GM18520 (cell line): ENCODE measurements at regions not wholly inside any gene's neighbourhood (a gene's known extent, or its start where the extent isn't known, plus 50 kb on each side); places are given as distances from the start of the nearest gene placed in this dataset.

Source experiments
- ATAC-seq: cut with Tn5 transposase; IDR thresholded peaks from one replicate; pipeline ENCODE4 v1.9.1; 2021; ENCODE audit not compliant: unreplicated experiment

DNA sequence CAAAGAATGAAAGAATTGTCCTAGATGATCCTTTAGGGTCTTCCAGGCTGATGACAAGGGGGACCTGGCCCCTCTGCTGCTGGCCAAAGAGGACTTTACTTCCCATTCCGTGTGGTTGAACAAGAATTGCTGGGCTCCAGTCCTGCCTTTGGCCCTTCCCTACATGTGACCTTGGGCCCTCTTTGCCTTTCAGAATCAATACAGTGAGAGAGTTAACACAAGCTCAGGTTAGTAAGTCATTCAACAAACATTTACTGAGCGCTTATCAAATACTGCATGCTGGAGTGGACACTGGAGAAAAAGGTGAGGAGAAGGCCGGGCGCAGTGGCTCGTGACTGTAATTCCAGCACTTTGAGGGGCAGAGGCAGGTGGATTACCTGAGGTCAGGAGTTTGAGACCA is 113.1 kb downstream of the C9orf50 start:
- ATAC-seq = no peak

DNA sequence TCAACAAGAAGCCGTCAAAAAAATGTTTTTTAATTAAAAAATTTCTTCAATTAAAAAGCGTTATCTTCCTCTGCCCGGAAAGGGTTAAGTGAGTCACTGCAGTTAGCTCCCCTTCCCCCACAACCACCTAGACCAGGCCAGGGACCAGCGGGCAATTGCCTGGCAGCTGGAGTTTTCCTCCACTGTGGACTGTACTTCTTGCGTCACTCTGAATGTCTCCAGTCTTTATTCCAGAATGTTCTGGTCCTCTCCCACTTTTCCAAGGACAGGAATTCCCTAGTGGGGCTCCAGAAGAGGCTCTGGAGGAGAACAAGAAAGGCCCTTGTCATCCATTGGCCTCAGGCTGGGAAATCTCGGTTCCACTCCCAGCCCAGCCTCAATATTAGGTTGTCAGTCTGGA is 114.0 kb downstream of the C9orf50 start:
- no peak for ATAC-seq

DNA sequence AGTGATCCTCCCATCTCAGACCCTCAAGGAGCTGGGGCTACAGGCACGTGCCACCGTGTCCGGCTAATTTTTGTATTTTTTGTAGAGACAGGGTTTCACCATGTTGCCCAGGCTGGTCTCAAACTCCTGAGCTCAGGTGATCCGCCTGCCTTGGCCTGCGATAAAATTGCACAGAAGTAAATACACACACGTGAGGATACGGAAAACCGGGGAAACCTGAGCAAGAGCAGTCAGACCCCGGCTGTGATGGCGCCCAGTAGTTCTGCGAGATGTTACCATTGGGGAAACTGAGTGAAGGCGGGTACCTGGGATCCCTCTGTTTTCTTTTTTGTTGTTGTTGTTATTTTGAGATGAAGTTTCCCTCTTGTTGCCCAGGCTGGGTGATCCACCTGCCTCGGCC is 114.9 kb downstream of the C9orf50 start:
- ATAC-seq = no peak

DNA sequence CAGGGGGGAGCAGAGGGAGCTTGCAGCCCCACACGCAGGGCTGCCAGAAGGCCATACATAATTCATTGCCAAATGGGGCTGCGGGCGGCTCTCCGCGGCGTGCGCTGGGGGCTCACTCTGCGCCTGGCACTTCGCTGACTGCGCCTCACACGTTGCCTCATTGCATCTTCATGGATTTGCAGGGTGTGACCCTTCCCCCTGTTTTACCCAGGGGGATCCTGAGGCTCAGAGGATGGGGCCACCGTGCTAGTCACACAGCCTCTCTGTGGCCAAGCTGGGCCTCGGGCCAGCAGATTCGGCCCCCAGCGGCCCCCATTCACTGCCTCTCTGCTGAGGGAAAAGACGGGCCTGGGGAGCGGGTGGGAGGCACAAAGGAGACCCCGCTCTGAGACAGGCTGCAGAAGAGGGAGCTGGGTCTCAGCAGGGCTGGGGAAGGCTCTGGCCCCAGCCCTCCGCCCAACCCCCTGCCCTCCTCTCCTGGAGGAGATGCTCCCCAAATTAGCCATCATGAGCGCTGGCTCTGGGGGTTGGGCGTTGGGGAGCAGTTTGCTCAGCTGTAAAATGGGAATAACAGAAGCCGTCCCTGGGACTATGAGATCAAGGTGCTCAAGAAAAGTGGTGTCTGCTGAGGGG is 115.5 kb downstream of the C9orf50 start:
- no peak for ATAC-seq

DNA sequence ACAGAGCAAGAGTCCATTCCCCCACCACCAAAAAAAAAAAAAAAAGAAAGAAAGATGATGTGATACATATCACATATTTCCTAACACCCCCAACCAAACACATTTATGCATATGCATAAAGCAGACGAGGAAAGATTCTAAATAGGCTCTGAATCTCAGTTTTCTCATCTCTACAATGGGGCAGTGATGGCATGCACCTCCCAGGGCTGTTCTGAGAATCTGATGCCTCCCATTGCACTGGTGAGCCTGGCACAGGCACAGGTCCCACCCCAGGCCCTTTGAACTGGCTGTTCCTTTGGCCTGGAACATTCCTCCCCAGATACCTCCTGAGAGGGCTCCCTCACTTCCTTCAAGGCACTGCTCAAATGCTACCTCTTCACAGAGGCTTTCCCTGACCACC is 116.5 kb downstream of the C9orf50 start:
- ATAC-seq = no peak

DNA sequence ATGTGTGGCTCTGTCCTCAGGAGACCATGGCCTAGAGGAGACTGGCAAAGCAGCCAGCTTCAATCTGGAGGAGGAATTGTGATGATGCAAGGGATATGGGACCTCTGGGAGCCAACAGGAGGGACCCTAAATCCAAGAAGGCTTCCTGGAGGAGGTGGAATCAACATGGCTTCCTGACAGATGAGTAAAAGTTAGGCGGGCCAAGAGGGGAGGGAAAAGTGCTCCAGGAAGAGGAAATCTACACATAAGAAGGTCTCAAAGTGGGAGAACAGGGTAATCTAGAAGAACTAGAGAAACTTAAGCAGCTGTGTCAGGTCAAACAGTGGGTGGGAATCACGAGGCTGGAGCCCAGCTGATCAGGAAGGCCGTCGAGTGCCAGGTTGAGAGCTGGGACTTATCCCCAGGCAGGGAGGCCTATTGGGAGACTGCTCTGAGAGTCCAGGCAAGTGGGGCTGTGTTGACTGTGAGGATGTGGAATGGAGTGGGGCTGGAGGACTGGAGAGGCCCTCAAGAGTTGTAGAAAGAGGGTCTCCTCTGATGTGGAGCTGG is 119.1 kb downstream of the C9orf50 start:
- ATAC-seq = no peak

DNA sequence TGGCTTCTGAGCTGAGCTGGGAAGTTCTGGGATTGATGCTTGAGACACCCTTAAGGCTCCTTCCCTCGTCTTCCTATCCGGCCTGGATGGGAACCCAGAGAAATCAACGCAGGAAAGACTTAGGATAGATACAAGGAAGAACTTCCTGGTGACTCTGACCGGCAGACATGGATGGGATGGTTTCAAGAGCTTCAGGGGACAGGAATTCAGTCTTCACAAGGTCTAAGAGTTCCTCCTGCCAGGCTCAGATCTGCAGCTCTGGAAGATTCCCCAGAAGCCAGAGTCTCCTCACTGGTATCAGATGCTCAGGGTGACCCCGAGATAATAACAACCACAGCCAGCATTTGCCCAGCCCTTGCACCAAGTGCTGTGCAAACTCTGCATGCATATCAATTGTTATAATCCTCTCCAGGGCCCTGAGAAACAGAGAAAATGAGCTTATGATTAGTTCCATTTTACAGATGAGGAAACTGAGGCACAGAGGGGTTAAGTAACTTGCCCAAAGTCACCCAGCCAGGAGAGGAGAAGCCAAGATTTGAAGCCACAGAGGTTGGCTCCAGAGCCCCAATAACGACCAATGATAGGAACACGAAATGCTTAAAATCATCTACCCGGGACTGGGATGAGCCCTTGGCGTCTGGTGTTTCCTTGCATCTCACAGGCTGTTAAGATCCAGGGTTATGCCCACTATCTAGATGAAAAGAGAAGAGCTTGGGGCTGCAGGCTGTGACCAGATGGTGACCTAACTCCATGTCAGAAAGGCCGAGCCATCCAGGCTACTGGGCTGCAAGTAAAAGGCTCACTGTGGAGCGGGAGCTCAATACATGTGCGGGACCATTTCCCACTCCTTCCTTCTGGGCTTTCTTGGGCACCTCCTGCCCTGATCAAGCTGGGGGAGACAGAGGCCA is 119.8 kb downstream of the C9orf50 start:
- ATAC-seq = no peak

DNA sequence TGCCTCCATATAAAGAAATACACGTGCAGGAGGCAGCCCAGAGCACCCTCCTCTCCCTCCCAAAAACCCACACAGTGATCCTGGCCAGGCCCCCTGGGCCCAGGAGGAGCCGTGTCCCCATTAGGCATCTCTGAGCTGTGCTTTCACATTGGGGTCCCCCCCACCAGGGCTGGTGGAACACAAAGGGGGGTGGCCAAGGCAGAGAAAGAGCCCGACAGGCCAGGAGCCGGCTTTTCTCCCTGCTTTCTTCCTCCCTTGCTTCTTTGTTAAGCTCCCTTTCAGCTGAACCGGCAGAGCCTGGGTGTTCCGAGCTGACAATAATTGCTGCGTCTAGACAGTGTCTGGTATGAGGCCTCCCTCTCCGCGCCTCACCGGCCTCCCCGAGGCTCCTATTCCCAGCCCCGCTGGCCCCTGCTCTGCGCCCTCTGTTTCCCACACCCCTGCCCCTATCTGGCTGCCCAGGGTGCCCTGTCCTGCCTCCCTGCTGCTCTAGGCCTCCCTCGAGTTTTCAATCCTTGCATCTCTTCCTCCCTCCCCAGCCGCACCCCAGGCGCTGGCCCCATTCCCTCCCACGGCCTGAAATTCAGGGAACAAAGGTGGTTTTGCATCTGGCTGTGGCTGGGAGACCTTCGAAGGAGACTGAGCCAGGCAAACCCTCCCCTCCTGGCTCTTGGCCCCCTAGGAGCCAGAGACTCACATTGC is 120.6 kb downstream of the C9orf50 start:
- no peak for ATAC-seq

DNA sequence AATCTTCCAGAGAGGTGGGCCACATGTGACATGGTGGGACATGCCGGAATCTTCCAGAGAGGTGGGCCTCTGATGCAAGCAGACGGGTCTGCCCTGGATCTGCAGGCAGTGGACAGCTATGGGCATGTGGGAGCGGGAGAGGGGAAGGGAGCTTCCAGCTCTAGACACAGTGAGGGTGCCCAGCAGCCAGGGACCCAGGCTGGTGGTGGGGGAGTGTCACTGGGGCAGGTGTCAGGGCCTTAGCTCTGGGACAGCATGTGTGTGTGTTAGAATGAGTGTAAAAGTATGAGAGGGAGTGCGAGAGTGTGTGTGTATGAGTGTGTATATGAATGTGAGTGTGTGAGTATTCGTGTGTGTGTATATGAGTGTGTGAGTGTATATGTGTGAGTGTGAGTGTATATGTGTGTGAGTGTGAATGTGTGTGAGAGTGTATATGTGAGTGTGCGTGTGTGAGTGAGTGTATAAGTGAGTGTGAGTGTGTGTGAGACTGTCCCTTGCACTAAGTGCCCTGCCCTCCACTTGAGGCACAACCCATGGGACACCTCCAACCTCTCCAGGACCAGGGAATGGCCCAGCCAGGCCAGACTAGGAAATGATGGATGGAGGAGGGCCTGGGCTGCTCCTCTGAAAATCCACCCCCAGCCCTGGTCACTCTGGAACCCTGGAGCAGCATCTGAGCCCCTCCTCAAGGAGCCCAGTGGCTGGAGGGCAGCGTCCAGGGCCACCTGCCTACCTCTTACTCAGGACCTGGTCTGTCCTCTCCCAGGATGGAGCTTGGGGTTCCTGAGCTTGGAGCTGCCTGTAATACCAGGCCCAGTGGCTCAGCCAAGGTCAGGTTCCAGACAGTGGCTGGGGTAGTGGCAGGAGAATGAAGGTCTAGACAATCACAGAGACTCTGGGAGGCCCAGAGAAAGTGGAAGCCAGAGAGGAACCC is 122.2 kb downstream of the C9orf50 start:
- no peak for ATAC-seq

DNA sequence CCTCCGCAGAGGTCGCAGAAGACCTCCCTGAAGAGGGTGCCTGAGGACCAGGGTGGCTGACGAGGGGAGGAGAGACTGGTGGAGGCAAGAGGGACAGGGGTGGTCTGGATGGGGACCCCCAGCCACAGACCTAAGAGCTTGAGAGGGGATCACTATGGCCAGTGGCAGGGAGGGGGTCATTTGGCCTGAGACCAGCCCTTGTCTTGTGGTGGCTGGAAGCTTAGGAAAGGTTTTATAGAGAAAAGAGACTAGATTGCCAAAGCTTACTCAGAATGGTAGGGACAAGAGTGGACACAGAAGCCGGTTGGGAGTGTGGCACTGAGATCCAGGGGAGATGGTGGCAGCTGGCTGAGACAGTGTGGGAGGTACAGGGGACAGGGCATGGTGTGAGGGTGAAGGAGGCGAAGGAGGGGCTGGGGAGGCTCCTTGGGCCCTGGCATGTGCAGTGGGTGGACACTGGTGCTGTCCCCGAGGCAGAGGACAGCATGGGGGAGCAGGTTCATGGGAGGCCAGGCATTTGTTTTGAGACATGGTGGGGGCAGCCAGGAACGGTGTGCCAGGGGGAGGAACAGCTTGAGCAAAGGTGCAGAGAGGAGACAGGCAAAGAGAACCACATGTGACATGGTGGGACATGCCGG is 123.0 kb downstream of the C9orf50 start:
- ATAC-seq = no peak

DNA sequence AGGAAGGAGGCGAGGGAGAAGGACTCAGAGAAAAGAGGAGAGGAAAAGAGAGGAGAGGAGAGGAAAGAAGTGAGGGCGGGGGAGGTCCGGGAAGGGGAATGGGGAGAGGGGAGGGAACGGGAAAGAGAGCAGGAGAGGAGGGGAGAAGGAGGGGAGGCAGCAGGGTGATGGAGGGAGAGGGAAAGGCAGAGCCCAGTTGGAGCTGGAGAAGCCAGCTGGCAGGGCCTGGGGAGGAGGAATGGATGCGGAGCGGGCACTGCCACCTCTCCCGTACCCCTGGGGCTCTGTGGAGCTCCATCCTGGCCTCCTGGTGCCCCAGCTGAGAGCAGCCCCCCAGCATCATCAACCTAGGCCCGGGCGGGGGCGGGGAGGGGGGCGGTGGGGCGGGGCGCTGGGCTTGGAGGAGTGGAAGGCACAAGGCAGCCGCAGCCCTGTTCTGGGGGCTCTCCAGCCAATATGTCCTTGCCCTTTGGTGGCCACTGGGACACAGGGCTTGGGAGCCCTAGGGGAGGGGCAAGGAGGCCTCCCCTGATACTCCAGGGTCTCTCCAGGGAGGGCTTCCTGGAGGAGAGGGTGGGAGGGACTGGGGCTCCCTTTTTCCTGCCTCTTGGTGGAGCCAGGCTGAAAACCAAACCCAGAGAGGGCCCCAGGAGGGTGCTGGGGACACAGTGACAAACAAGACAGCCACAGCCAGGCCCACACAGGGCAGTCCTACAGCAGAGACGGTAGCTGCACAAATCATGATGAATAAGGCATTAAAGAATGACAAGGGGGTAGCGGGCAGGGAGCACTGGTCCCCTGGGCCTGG is 123.7 kb downstream of the C9orf50 start:
- ATAC-seq = no peak

DNA sequence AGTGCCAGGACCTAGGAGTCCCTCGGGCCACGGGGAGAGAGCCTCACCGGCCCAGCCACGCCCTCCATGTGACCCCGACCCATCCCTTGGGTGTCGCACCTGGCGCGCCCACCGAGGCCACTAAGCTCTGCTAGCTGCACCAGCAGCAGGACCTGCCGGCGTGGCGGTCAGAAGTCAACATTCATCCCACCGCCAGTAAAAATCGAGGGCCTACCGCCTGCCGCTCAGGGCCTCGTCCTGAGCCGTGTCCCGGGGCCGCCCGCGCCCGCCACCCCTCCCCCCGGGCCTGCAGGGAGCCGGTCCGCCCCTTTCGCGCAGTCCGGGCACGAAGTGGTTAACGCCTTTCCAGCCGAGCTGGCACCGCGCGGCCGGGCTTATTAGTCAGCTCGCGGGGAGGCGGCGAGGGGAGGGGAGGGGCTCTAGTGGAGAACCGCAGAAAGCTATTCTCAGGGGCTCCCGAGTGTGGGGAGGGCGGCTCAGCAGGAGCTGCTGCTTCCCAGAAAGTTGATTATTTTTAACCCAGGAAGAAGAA is 124.4 kb downstream of the C9orf50 start:
- ATAC-seq = no peak

DNA sequence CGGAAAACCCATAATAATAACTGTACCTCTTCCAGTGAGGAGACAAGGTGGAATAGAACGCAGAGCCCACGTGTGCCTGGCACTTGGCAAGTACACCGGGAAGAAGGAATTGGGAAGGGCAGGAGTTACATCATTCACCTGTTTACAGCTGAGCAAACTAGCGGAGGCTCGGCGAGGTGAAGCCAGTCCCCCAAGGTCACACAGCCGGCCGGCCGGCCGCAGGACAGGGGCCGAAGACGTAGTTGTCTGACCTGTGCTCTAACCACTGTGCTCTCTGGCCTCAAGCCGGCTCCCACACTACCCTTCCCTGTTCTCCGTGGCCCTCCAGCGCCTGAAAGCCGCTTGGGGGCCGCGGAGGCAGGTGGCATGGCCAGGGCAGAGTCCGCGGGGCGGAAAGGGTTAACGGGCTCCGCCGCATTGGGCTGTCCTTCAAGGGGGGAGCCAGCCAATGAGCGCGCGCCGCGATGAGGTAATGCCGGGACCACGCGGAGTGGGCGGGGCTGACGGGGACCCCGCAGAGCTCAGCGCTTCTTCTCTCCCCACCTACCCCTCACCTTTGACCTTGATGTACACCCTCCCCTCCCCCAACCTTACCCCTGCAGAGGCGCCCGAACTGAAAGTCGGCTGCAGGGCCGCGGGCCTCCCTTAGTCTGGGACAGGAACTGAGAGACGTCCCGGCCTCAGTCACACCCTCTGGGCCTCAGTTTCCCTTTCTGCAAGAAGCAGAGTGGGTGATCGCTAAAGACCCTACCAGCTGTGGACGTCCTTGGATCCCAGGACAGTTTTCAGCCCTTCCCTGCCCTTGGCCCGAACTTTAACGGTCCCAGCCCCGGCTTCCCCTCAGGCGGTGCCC is 125.1 kb downstream of the C9orf50 start:
- ATAC-seq = no peak

DNA sequence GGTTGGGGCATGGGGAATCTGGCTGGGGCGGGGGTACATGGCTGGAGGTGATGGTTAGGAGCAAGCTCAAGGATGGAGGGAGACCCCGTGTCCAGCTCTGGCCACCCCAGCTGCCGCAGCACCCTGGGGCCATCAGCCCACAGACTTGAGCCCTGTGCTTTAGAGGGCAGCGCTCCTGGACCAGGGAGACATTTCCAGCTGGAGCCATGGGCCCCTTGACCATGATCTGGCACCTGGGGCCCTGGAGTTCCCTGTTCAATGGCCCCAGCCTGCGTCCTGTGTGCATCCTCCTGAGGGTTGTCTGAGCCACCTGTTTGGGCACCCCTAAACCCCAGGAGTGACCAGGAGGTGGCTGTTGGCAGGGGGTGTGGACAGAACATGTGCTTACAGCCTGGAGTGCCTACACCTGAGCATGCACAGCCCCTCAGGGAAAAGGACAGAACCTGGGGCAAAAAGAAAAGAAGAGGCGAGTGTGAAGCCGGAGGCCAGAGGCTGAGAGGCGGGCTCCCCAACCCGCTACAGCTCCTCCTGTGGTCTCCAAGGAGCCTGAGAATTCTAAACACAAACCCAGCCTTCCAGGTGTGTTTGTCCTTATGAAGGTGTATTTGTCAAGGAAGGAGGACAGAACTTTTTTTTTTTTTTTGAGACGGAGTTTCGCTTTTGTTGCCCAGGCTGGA is 126.7 kb downstream of the C9orf50 start:
- no peak for ATAC-seq

DNA sequence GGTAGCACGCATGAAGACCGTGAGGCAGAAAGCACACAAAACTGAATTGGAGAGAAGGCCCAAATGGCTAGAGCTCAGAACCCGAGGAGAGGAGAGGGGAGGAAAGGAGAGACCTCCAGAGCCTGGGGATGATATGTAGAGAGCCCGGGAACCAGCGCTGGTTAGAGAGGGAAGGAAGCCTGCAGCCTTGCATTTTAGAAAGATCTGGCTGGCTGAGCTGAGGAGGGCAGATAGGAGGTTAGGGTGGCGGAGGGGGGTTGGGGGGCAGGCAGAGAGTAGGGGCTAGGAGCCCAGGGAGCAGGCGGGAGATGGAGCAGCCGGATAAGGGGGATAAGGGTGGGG is 127.2 kb downstream of the C9orf50 start:
- no peak for ATAC-seq

DNA sequence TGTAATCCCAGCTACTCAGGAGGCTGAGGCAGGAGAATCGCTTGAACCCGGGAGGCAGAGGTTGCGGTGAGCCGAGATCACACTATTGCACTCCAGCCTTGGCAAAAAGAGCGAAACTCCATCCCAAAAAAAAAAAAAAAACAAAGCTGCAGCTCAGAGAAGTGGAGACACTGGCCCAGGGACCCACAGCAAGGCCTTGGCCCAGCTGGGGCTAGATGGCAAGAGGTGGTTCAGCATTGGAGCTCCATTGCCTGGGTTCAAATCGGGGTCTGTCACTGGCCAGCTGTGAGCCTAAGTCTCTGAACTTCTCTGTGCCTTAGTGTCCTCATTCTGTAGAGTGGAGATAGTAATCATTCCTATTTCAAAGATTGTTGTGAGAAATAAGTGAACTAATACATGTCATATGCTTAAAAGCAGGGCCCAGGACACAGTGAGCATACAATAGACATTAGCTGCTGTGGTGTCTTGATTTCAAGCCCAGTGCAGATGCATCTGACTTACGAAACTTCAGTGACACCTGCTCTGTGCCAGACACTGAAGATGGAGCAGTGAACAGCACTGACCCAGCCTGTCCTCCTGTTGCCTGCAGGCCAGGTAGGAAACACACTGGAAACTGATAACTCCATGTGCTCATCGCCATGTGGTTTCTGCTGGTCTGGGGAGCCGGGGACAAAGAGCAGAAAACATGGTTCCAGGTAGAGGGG is 127.7 kb downstream of the C9orf50 start:
- ATAC-seq = no peak

DNA sequence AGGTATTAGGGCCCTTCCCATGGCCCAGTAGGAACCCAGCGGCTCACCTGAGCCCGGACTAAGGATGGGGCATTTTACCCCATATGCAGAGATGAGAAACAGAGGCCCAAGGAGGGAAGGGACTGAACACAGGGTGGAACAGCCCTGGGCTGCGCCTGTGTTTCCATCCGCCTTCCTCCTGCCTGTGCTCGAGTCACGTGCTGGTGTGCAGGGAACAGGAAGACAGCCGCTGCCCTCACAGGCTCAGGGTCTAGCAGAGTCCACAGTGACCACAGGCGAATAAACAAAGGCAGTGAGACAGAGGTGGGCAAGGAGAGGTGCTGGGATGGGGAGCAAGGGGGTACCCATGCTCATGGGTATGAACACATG is 129.4 kb downstream of the C9orf50 start:
- ATAC-seq = no peak
